H54 (cell line): ENCODE measurements at regions not wholly inside any gene's neighbourhood (a gene's known extent, or its start where the extent isn't known, plus 50 kb on each side); places are given as distances from the start of the nearest gene placed in this dataset.

Experiments used
- DNase-seq: peaks from one replicate; pipeline ENCODE4 v3.0.0; 2011; ENCODE audit warnings: low spot score, mixed read lengths; ENCODE audit not compliant: insufficient read length
- FAIRE-seq: peaks from 3 replicates; lab custom pipeline; 2011; peaks lifted over from hg19 to GRCh38; lab: Jason Lieb, UNC
- POLR2A ChIP-seq: IDR thresholded peaks from 2 replicates; pipeline ENCODE4 v1.6.1; 2011; ENCODE audit warnings: low read depth, mild to moderate bottlenecking, low read length

- TF ChIP-seq POLR2A: no peak
- DNase-seq (no peak), FAIRE-seq (no peak)
These were observed 1064.3 kb upstream of the CDH2 start for GRCh38 chr18:29241199-29241598.

- FAIRE-seq (no peak), DNase-seq (no peak)
- no peak for TF ChIP-seq POLR2A
These were observed 1057.8 kb upstream of the CDH2 start for GRCh38 chr18:29234751-29235150.

GRCh38 chr18:29226213-29226612 is 1049.3 kb upstream of the CDH2 start:
- no peak for DNase-seq
- no peak for TF ChIP-seq POLR2A
- FAIRE-seq: no peak

GRCh38 chr18:29225351-29225750 is 1048.4 kb upstream of the CDH2 start:
- no peak for FAIRE-seq
- DNase-seq: no peak
- no peak for TF ChIP-seq POLR2A

GRCh38 chr18:29218091-29218490 is 1041.2 kb upstream of the CDH2 start:
- TF ChIP-seq POLR2A: no peak
- DNase-seq (no peak), FAIRE-seq (no peak)

GRCh38 chr18:29217124-29217915 is 1040.4 kb upstream of the CDH2 start:
- FAIRE-seq (no peak), DNase-seq (no peak)
- TF ChIP-seq POLR2A: no peak

- no peak for TF ChIP-seq POLR2A
- DNase-seq (no peak), FAIRE-seq (no peak)
These were observed 1021.9 kb upstream of the CDH2 start for GRCh38 chr18:29198834-29199233.

- TF ChIP-seq POLR2A: no peak
- no peak for FAIRE-seq
- no peak for DNase-seq
These were observed 1019.4 kb upstream of the CDH2 start for GRCh38 chr18:29196307-29196706.

GRCh38 chr18:29191263-29191662 is 1014.3 kb upstream of the CDH2 start:
- no peak for TF ChIP-seq POLR2A
- no peak for DNase-seq
- FAIRE-seq: no peak

- TF ChIP-seq POLR2A: no peak
- FAIRE-seq: no peak
These were observed 1011.8 kb upstream of the CDH2 start for GRCh38 chr18:29188760-29189159.

GRCh38 chr18:29185801-29186200 is 1008.9 kb upstream of the CDH2 start:
- FAIRE-seq: no peak
- no peak for DNase-seq
- TF ChIP-seq POLR2A: no peak

More at GRCh38 chr18:29188760-29189159, 1011.8 kb upstream of the CDH2 start:
- DNase-seq: no peak

GRCh38 chr18:29184654-29185053 is 1007.7 kb upstream of the CDH2 start:
- no peak for TF ChIP-seq POLR2A
- no peak for FAIRE-seq
- DNase-seq: no peak

- FAIRE-seq: no peak
- DNase-seq: no peak
- no peak for TF ChIP-seq POLR2A
These were observed 1004.4 kb upstream of the CDH2 start for GRCh38 chr18:29181151-29181901.

- TF ChIP-seq POLR2A: no peak
- FAIRE-seq: no peak
- DNase-seq: no peak
These were observed 999.8 kb upstream of the CDH2 start for GRCh38 chr18:29176681-29177080.
